PC-3 (cell line): ENCODE measurements at regions not wholly inside any gene's neighbourhood (a gene's known extent, or its start where the extent isn't known, plus 50 kb on each side); places are given as distances from the start of the nearest gene placed in this dataset.

ENCODE experiments used
- ATAC-seq: fragments of 200-7000 bp; cut with Tn5 transposase; 2 replicates; pipeline ENCODE4 v1.9.1; 2020; ENCODE audit warnings: mild to moderate bottlenecking, moderate library complexity
- BruUV-seq: library from RNA; stranded (reverse); fragments of 400-500 nt; replicated peaks from 2 replicates; lab custom pipeline; 2021; lab: Mats Ljungman, UMichigan
- CTCF ChIA-PET: fragments of 300-600 bp; sonication (Branson Sonifier 250); formaldehyde crosslinking; loops from one replicate; lab custom pipeline; 2022; ENCODE audit warnings: antibody characterized with exemption; lab: Charles Lee
- POLR2A ChIA-PET: fragments of 300-600 bp; sonication (Branson Sonifier 250); formaldehyde crosslinking; loops from one replicate; lab custom pipeline; 2022; ENCODE audit warnings: antibody characterized with exemption; ENCODE audit not compliant: unreplicated experiment; lab: Charles Lee
- DNase-seq: peaks from one replicate; pipeline ENCODE4 v3.0.0-alpha.2; 2015
- H2AFZ ChIP-seq: fragments of 300-600 bp; sonication (generic); 2 replicates; pipeline ENCODE4 v1.6.0; 2016; ENCODE audit warnings: antibody characterized with exemption, low read length
- H3F3A ChIP-seq: fragments of 300-600 bp; sonication (generic); one replicate; pipeline ENCODE4 v1.6.0; 2017; ENCODE audit warnings: antibody characterized with exemption, low read length, control low read depth, mild to moderate bottlenecking; ENCODE audit not compliant: unreplicated experiment
- H3K27ac ChIP-seq: fragments of 300-600 bp; sonication (generic); 2 replicates; pipeline ENCODE4 v1.5.1; 2016; ENCODE audit warnings: mild to moderate bottlenecking, low read length
- H3K27me3 ChIP-seq: fragments of 300-600 bp; sonication (generic); 2 replicates; pipeline ENCODE4 v1.6.1; 2016; ENCODE audit warnings: low read length, mixed read lengths
- H3K36me3 ChIP-seq: fragments of 300-600 bp; sonication (generic); 2 replicates; pipeline ENCODE4 v1.6.1; 2016; ENCODE audit warnings: low read depth, mixed run types, low read length, mixed read lengths
- H3K4me1 ChIP-seq: fragments of 300-600 bp; sonication (generic); 2 replicates; pipeline ENCODE4 v1.5.1; 2016; ENCODE audit warnings: low read length; ENCODE audit not compliant: insufficient read depth
- H3K4me2 ChIP-seq: fragments of 300-600 bp; sonication (generic); 2 replicates; pipeline ENCODE4 v1.6.0; 2016; ENCODE audit warnings: low read length
- H3K4me3 ChIP-seq: fragments of 300-600 bp; sonication (generic); 2 replicates; pipeline ENCODE4 v1.5.1; 2016; ENCODE audit warnings: mild to moderate bottlenecking, low read length, mixed read lengths
- H3K79me2 ChIP-seq: fragments of 300-600 bp; sonication (generic); 2 replicates; pipeline ENCODE4 v1.6.1; 2017; ENCODE audit warnings: low read length, mixed read lengths
- H3K9ac ChIP-seq: fragments of 300-600 bp; sonication (generic); 2 replicates; pipeline ENCODE4 v1.6.0; 2016; ENCODE audit warnings: mild to moderate bottlenecking, low read length
- H3K9me2 ChIP-seq: fragments of 300-600 bp; sonication (generic); replicated peaks from 2 replicates; pipeline ENCODE4 v1.6.1; 2016; ENCODE audit warnings: mixed run types, low read length, mixed read lengths
- H3K9me3 ChIP-seq: fragments of 300-600 bp; sonication (generic); 2 replicates; pipeline ENCODE4 v1.6.1; 2016; ENCODE audit warnings: low read length, mixed read lengths
- H4K20me1 ChIP-seq: fragments of 300-600 bp; sonication (generic); 2 replicates; pipeline ENCODE4 v1.6.1; 2016; ENCODE audit warnings: low read length, mixed read lengths
- EZH2 ChIP-seq: fragments of 300-600 bp; sonication (generic); IDR thresholded peaks from one replicate; pipeline ENCODE4 v1.6.1; 2017; ENCODE audit warnings: antibody characterized with exemption, mild to moderate bottlenecking, low read length; ENCODE audit not compliant: unreplicated experiment
- EZH2phosphoT487 ChIP-seq: fragments of 300-600 bp; sonication (generic); IDR thresholded peaks from 2 replicates; pipeline ENCODE4 v1.6.1; 2018; ENCODE audit warnings: mild to moderate bottlenecking, antibody characterized with exemption, low read length, borderline replicate concordance
- intact Hi-C: fragments of 100-400 bp; cut with micrococcal nuclease; formaldehyde crosslinking; loops from 2 replicates; pipeline ENCODE4 v1.9.0; 2023
- TF ChIP-seq, protein P1 (sequence below): fragments of 300-600 bp; sonication (generic); conservative IDR thresholded peaks from 2 replicates; pipeline ENCODE4 v1.5.1; 2017; ENCODE audit warnings: antibody characterized with exemption, low read depth, mild to moderate bottlenecking, low read length

DNA sequence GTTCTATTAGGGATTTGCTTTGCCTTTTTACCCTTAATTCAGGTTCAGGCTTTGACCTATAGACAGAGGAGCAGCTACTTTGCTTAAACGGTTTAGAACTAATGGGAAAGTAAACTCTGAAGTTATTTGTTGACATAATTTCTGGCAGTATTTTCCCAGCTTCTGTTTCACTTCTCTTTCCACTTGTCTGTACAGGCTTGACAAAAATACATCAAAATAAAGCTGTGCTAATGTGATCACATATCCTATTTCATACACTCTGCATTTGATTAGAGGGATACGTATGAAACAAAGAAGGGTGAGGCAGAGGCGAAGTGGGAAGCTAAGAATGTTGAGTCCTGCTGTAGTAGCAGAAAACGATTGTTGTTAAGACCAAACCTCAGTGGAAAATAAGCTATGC, 389.1 kb upstream of the RARB start:
- ChIA-PET POLR2A (no interaction called here), CTCF (no interaction called here)
- Histone ChIP-seq H3K9me2 (no peaks in the 10 kb centered on the region), H3K9me3 (no peaks in the 10 kb centered on the region), H3K79me2 (no peaks in the 10 kb centered on the region), H3K36me3 (no peaks in the 10 kb centered on the region), H3K4me3 (no peak overlapping the region), H3K27ac (no peak overlapping the region), H3K9ac (no peak overlapping the region), H3F3A (no peaks in the 10 kb centered on the region), H3K4me1 (no peaks in the 10 kb centered on the region), H2AFZ (no peak overlapping the region), H4K20me1 (no peaks in the 10 kb centered on the region), H3K4me2 (no peak overlapping the region), H3K27me3 (no peaks in the 10 kb centered on the region; the same call in 1 of the 2 replicates)
- intact Hi-C loops: no loop called here
- ATAC-seq: no peak
- no TSS peak for BruUV-seq
- TF ChIP-seq EZH2: no peak
- TF ChIP-seq, protein P1, sequence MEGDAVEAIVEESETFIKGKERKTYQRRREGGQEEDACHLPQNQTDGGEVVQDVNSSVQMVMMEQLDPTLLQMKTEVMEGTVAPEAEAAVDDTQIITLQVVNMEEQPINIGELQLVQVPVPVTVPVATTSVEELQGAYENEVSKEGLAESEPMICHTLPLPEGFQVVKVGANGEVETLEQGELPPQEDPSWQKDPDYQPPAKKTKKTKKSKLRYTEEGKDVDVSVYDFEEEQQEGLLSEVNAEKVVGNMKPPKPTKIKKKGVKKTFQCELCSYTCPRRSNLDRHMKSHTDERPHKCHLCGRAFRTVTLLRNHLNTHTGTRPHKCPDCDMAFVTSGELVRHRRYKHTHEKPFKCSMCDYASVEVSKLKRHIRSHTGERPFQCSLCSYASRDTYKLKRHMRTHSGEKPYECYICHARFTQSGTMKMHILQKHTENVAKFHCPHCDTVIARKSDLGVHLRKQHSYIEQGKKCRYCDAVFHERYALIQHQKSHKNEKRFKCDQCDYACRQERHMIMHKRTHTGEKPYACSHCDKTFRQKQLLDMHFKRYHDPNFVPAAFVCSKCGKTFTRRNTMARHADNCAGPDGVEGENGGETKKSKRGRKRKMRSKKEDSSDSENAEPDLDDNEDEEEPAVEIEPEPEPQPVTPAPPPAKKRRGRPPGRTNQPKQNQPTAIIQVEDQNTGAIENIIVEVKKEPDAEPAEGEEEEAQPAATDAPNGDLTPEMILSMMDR: no peak
- DNase-seq: no peak

DNA sequence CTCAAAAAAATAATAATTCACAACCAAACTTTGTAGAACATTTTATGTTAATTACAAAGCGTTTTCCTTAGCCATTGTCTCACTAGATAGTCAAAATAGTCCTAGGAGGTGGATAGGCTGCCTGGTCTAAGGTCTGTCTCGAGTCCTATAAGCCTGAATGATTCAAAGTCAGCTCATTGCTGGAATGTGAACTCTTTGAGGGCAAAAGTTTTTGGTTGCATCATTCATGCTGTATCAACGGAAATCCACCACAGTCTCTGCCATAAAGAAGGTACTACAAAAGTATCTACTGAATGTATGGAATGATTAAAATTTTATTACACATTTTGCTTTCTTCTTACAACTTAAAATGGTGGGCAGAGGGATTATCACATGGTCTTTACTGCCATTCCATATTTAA, 387.3 kb upstream of the RARB start:
- Histone ChIP-seq H3K27ac (no peak overlapping the region), H3K36me3 (no peaks in the 10 kb centered on the region), H3K4me3 (no peak overlapping the region), H4K20me1 (no peaks in the 10 kb centered on the region), H2AFZ (no peak overlapping the region), H3K27me3 (no peaks in the 10 kb centered on the region; the same call in 1 of the 2 replicates), H3F3A (no peaks in the 10 kb centered on the region), H3K79me2 (no peaks in the 10 kb centered on the region), H3K9me2 (no peaks in the 10 kb centered on the region), H3K9ac (no peak overlapping the region), H3K4me2 (no peak overlapping the region), H3K4me1 (no peaks in the 10 kb centered on the region), H3K9me3 (no peaks in the 10 kb centered on the region)
- CTCF ChIA-PET: no interaction called here
- intact Hi-C loops: no loop called here
- POLR2A ChIA-PET: no interaction called here
- TF ChIP-seq EZH2 (no peak), EZH2phosphoT487 (no peak)
- TF ChIP-seq, protein P1: no peak
- ATAC-seq: no peak
- BruUV-seq: no TSS peak
- DNase-seq: no peak

DNA sequence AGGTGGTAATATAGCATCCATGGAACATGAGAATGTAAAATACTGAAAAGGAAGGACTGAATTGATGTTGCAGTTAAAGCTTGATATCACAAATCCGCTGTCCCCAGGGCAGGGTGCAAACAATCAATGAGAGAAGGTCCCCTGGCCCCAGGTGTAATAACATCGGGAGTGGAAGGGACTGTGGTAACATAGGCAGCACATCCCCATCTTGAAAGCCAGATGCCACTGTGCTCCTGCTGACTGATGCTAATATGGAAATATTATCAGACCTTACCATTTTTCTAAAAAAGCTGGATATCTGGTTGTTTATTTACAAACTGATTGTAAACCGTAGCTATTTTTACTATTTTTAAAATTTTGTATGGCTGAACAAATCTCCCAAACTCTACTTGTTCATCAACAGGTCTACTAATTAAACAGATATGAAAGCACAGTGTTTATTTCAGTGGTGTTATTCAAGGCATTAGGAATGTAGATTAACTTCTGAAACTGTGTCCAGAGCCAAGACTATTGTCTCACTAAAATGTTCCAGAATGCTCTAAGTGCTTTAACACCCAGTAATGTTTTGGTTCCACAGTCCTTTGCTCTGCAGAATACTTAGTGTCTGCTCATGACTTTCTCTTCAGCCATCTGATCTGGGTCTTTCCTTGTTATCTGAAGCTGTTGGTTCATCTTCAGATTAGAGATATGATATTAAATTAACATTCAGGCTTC, 386.0 kb upstream of the RARB start:
- H4K20me1 ChIP-seq: no peaks in the 10 kb centered on the region
- DNase-seq: no peak

More for the DNA sequence above, 386.0 kb upstream of the RARB start:
- intact Hi-C loops: no loop called here
- ChIA-PET CTCF (no interaction called here), POLR2A (no interaction called here)
- no peaks in the 10 kb centered on the region; the same call in 1 of the 2 replicates for H3K27me3 ChIP-seq
- no peaks in the 10 kb centered on the region for H3K79me2 ChIP-seq
- no peak overlapping the region for H2AFZ ChIP-seq
- H3K9me2 ChIP-seq: no peaks in the 10 kb centered on the region
- H3K4me1 ChIP-seq: no peaks in the 10 kb centered on the region
- no peak overlapping the region for H3K9ac ChIP-seq
- BruUV-seq: no TSS peak
- H3K4me2 ChIP-seq: no peak overlapping the region
- no peaks in the 10 kb centered on the region for H3K36me3 ChIP-seq
- TF ChIP-seq EZH2phosphoT487 (no peak), EZH2 (no peak)
- TF ChIP-seq, protein P1: no peak
- ATAC-seq: no peak
- H3K9me3 ChIP-seq: no peaks in the 10 kb centered on the region
- H3K4me3 ChIP-seq: no peak overlapping the region
- H3F3A ChIP-seq: no peaks in the 10 kb centered on the region
- H3K27ac ChIP-seq: no peak overlapping the region
